Activated naive CD4-positive, alpha-beta T cell treated with anti-CD3 and anti-CD28 coated beads for 36 hours (primary cell): ENCODE measurements at regions not wholly inside any gene's neighbourhood (a gene's known extent, or its start where the extent isn't known, plus 50 kb on each side); places are given as distances from the start of the nearest gene placed in this dataset.

Experiments
- CTCF ChIA-PET: fragments of 350-600 bp; sonication (Branson Sonifier 250); formaldehyde crosslinking; loops from one replicate; lab custom pipeline; 2021; ENCODE audit warnings: antibody characterized with exemption; lab: Charles Lee
- DNase-seq: peaks from one replicate; pipeline ENCODE4 v3.0.0-alpha.2; 2020
- H3K27ac Mint-ChIP-seq: one replicate; pipeline ENCODE4 v1.8.0; 2021; ENCODE audit warnings: mild to moderate bottlenecking, mixed read lengths
- H3K27me3 Mint-ChIP-seq: one replicate; pipeline ENCODE4 v1.8.0; 2021; ENCODE audit warnings: low read depth, mixed read lengths
- H3K36me3 Mint-ChIP-seq: one replicate; pipeline ENCODE4 v1.8.0; 2021; ENCODE audit warnings: low read depth, mixed read lengths
- H3K4me1 Mint-ChIP-seq: one replicate; pipeline ENCODE4 v1.8.0; 2021; ENCODE audit warnings: low read depth, mixed read lengths
- H3K4me3 Mint-ChIP-seq: one replicate; pipeline ENCODE4 v1.8.0; 2021; ENCODE audit warnings: mild to moderate bottlenecking, moderate library complexity, mixed read lengths
- H3K9me3 Mint-ChIP-seq: one replicate; pipeline ENCODE4 v1.8.0; 2021; ENCODE audit warnings: mixed read lengths
- intact Hi-C: fragments of 100-400 bp; cut with micrococcal nuclease; formaldehyde crosslinking; loops from one replicate; pipeline ENCODE4 v1.15.1; 2023

- Mint-ChIP-seq H3K4me3 (no peak overlapping the region), H3K27ac (no peak overlapping the region), H3K9me3 (no peaks in the 10 kb centered on the region), H3K4me1 (no peaks in the 10 kb centered on the region), H3K36me3 (no peaks in the 10 kb centered on the region), H3K27me3 (peaks cover 2% of the 10 kb centered on the region)
- no peak for DNase-seq
- intact Hi-C loops: no loop called here
- CTCF ChIA-PET: no interaction called here
These were observed 54.9 kb upstream of the RXFP2 start for GRCh38 chr13:31684466-31684865.

DNA sequence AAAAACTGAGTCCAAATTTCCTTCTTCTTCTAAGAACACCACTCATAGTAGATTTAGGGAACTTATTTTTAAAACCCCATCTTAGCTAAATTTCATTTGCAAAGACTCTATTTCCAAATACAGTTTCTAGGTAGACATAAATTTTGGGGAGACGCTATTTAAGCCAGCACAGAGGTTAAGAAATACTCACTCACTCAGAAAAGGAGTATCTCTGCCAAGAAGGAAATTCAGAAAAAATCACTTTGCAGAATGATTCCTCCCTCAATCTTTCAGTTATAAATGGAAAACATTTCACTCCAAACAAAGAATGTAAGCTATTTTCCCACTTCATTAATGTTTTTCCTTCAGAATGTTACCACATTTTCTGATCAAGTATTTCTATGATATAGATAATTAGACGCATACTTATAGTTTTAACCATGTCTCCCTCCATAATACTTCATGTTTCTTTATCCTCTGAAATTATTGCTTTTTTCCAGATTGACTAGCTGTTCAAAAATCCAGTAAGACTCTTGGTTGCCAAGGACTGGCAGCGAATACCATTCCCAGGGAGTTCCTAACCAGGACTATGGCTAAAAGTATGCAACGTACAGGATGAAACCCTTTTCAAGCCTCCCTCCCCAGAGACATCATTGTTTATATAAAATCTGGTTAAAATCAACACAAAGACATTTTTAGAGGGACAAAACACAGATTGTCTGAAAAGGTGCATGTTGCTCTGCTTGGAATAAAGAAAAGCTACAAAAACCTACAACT, 52.5 kb upstream of the RXFP2 start:
- Mint-ChIP-seq H3K36me3 (no peaks in the 10 kb centered on the region), H3K27me3 (peaks cover 2% of the 10 kb centered on the region), H3K4me1 (no peaks in the 10 kb centered on the region), H3K4me3 (no peak overlapping the region), H3K27ac (no peak overlapping the region), H3K9me3 (peaks cover 2% of the 10 kb centered on the region)
- DNase-seq: no peak
- CTCF ChIA-PET: no interaction called here
- intact Hi-C loops: no loop called here
